Activated CD8-positive, alpha-beta T cell treated with anti-CD3 and anti-CD28 coated beads for 36 hours (primary cell): ENCODE measurements at regions not wholly inside any gene's neighbourhood (a gene's known extent, or its start where the extent isn't known, plus 50 kb on each side); places are given as distances from the start of the nearest gene placed in this dataset.

Experiments used
- ATAC-seq: fragments of 200-7000 bp; cut with Tn5 transposase; one replicate; pipeline ENCODE4 v1.10.0; 2021; ENCODE audit warnings: mild to moderate bottlenecking, moderate library complexity
- CTCF ChIA-PET: fragments of 350-600 bp; sonication (Branson Sonifier 250); formaldehyde crosslinking; loops from one replicate; lab custom pipeline; 2021; ENCODE audit warnings: antibody characterized with exemption; lab: Charles Lee
- POLR2A ChIA-PET: fragments of 350-600 bp; sonication (Branson Sonifier 250); formaldehyde crosslinking; loops from one replicate; lab custom pipeline; 2021; ENCODE audit warnings: antibody characterized with exemption; lab: Charles Lee
- DNase-seq: peaks from one replicate; pipeline ENCODE4 v3.0.0-alpha.2; 2020
- H3K27ac Mint-ChIP-seq: one replicate; pipeline ENCODE4 v1.8.0; 2021; ENCODE audit warnings: mild to moderate bottlenecking, mixed read lengths
- H3K27me3 Mint-ChIP-seq: one replicate; pipeline ENCODE4 v1.8.0; 2021; ENCODE audit warnings: mixed read lengths
- H3K36me3 Mint-ChIP-seq: one replicate; pipeline ENCODE4 v1.8.0; 2021; ENCODE audit warnings: low read depth, mixed read lengths
- H3K4me1 Mint-ChIP-seq: one replicate; pipeline ENCODE4 v1.8.0; 2021; ENCODE audit warnings: low read depth, mixed read lengths
- H3K4me3 Mint-ChIP-seq: one replicate; pipeline ENCODE4 v1.8.0; 2021; ENCODE audit warnings: mild to moderate bottlenecking, moderate library complexity, mixed read lengths
- H3K9me3 Mint-ChIP-seq: one replicate; pipeline ENCODE4 v1.8.0; 2021; ENCODE audit warnings: mixed read lengths
- intact Hi-C: fragments of 100-400 bp; cut with micrococcal nuclease; formaldehyde crosslinking; loops from one replicate; pipeline ENCODE4 v1.10.0; 2022
- TF ChIP-seq, protein P1 (sequence below): fragments of 200-600 bp; IDR thresholded peaks from one replicate; pipeline ENCODE4 v1.8.0; 2022; ENCODE audit warnings: antibody characterized with exemption, mild to moderate bottlenecking

DNA sequence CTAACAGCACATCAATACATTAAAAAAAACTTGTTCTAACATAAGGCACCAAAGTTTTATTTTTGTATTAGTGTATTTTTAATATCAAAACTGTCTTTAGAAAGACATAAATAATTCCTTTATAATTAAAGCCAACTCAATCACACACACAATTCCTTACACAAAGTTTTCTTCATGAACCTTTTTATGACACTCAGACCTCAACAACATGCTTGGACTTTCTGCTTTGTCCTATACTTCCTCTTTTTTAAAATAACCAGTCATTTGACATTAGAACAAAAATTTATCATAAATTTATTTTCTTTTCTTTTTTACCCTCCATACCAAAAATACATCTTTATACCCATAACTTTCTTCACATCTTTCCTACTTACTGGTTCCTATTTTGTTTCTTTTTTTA, 292.0 kb upstream of the ARID1B start:
- no peak overlapping the region for H3K27ac Mint-ChIP-seq
- no peaks in the 10 kb centered on the region for H3K27me3 Mint-ChIP-seq
- intact Hi-C loops, result no loop called here
- no peak overlapping the region for H3K4me3 Mint-ChIP-seq
- H3K9me3 Mint-ChIP-seq, result peaks cover 1% of the 10 kb centered on the region
- ChIA-PET CTCF (no interaction called here), POLR2A (no interaction called here)
- no peaks in the 10 kb centered on the region for H3K4me1 Mint-ChIP-seq
- ATAC-seq (no peak), DNase-seq (no peak)
- TF ChIP-seq, protein P1, sequence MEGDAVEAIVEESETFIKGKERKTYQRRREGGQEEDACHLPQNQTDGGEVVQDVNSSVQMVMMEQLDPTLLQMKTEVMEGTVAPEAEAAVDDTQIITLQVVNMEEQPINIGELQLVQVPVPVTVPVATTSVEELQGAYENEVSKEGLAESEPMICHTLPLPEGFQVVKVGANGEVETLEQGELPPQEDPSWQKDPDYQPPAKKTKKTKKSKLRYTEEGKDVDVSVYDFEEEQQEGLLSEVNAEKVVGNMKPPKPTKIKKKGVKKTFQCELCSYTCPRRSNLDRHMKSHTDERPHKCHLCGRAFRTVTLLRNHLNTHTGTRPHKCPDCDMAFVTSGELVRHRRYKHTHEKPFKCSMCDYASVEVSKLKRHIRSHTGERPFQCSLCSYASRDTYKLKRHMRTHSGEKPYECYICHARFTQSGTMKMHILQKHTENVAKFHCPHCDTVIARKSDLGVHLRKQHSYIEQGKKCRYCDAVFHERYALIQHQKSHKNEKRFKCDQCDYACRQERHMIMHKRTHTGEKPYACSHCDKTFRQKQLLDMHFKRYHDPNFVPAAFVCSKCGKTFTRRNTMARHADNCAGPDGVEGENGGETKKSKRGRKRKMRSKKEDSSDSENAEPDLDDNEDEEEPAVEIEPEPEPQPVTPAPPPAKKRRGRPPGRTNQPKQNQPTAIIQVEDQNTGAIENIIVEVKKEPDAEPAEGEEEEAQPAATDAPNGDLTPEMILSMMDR, result no peak
- no peaks in the 10 kb centered on the region for H3K36me3 Mint-ChIP-seq

DNA sequence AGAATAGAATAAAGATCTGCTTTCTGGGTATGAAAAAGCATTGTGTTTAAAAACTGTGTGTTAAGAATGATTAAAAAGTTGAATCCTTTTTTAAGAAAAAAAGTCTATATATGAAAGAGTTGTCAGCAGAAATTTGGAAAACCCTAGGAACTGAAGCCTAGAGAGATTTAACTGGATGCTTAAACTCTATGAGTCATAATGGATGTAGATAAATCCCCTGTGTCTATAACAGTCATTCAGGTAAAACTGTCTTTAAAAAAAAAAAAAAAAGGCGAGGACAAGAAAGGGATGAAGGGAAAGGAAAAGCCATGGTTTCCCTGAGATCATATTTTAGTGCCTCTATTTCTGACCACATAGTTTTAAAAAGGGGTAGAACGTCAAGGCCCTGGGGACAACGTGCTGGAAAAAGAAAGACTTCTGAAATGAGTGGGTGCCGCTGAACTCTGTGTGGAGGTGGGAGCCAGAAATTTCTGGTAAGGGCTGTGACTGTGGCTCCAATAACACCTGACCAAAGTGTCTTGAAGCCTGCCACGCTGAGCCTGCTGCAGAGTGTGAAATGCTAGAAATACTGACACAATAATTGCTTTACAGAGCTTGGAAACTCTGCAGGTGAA, 302.6 kb upstream of the ARID1B start:
- no peaks in the 10 kb centered on the region for H3K9me3 Mint-ChIP-seq
- ATAC-seq (no peak), DNase-seq (no peak)
- no peak overlapping the region for H3K27ac Mint-ChIP-seq
- TF ChIP-seq, protein P1, result no peak
- H3K27me3 Mint-ChIP-seq, result no peaks in the 10 kb centered on the region
- intact Hi-C loops, result no loop called here
- no peak overlapping the region for H3K4me3 Mint-ChIP-seq
- H3K4me1 Mint-ChIP-seq, result no peaks in the 10 kb centered on the region
- CTCF ChIA-PET, result no interaction called here
- H3K36me3 Mint-ChIP-seq, result no peaks in the 10 kb centered on the region
- POLR2A ChIA-PET, result no interaction called here

DNA sequence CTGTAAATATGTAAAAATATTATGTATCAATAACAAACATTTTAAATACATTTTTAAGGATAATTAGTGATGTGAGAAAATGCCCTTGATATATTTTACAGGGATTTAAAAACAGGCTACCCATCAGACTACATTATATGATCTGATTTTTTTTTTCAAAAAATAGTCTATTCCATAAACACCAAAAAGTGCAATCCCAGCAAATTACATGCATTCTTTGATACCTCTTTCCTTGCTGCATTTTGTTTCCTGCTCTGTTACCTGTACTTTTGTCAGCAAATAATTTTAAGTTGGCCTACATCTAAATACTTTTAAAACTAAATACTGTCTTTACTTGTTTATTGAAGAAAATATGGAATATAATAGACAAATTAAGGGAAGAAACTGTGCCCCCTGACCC, 306.2 kb upstream of the ARID1B start:
- intact Hi-C loops, result no loop called here
- ChIA-PET POLR2A (no interaction called here), CTCF (no interaction called here)
- no peaks in the 10 kb centered on the region for H3K4me1 Mint-ChIP-seq
- no peak for DNase-seq
- H3K27ac Mint-ChIP-seq, result no peak overlapping the region
- H3K27me3 Mint-ChIP-seq, result no peaks in the 10 kb centered on the region
- no peaks in the 10 kb centered on the region for H3K36me3 Mint-ChIP-seq
- H3K4me3 Mint-ChIP-seq, result no peak overlapping the region
- TF ChIP-seq, protein P1, result no peak
- H3K9me3 Mint-ChIP-seq, result no peaks in the 10 kb centered on the region
- ATAC-seq, result no peak

DNA sequence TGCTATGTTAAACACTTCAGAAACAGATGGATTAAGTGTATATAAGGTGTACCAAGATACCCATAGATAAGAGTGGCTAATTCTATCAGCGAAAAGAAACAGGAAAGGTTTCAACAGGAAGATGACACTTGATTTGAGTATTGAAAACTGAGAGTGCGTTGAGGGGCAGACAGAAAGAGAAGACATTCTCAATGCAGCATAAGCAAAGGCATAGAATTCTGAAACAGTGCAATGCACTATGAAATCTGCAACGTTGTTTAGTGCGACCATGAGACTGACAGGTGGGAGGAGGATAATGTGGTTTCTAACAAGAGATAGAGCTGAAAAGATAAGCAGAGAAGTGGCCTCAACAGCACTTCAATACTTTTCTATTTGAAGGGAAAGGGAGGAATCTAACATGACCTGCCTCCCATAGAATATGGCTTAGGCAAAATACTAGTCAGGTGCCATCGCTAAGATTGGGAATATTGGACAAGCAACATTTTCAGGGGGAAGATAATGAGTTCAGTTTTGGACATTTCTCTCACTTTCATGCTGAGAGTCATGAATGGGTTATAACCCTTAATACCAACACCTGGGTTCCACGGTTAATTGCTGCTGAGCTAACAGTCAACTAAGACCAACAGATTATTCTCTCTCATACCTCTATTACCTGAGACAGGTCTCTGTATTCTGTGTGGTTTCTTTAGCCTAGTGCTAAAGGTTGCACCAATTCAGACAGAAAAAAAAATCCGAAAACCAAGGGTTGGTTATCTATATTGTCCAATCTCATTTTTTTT, 312.9 kb upstream of the ARID1B start:
- Mint-ChIP-seq H3K36me3 (no peaks in the 10 kb centered on the region), H3K9me3 (no peaks in the 10 kb centered on the region), H3K27ac (no peak overlapping the region), H3K4me3 (no peak overlapping the region), H3K4me1 (no peaks in the 10 kb centered on the region), H3K27me3 (peaks cover 5% of the 10 kb centered on the region)
- no peak for DNase-seq
- intact Hi-C loops, result no loop called here
- ChIA-PET CTCF (no interaction called here), POLR2A (no interaction called here)
- no peak for ATAC-seq
- TF ChIP-seq, protein P1, result no peak

DNA sequence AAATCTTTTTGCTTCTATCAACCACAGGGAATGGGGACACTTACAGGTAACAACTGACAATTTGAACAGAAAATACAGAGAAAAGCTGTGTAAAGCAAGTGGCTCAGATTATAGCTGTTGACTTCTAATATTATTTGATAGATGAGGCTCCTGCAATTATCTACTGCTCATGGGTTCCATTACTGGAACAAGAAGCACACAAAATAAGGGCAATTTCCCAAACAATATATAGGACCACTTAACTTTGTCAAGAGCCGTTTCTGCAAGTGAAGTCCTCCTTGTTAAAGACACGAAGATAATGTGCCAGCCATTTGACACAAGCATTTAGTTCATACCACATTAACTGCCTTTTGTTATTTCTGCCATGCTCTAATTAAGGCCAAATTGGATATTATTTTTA, 315.5 kb upstream of the ARID1B start:
- no peak overlapping the region for H3K27ac Mint-ChIP-seq
- no peaks in the 10 kb centered on the region for H3K36me3 Mint-ChIP-seq
- POLR2A ChIA-PET, result no interaction called here
- H3K4me3 Mint-ChIP-seq, result no peak overlapping the region
- ATAC-seq (no peak), DNase-seq (no peak)
- TF ChIP-seq, protein P1, result no peak
- peaks cover 8% of the 10 kb centered on the region for H3K27me3 Mint-ChIP-seq
- intact Hi-C loops, result no loop called here
- no peaks in the 10 kb centered on the region for H3K4me1 Mint-ChIP-seq
- CTCF ChIA-PET, result no interaction called here
- no peaks in the 10 kb centered on the region for H3K9me3 Mint-ChIP-seq
